Testis (tissue), 2 donors: ENCODE measurements at regions not wholly inside any gene's neighbourhood (a gene's known extent, or its start where the extent isn't known, plus 50 kb on each side); places are given as distances from the start of the nearest gene placed in this dataset.

Experiments
- DNase-seq: peaks from one replicate; pipeline ENCODE4 v3.0.0-alpha.2; 2019
- H3K27ac ChIP-seq, 2 donors: fragments of 200-600 bp; sonication (generic); one replicate each; pipeline ENCODE4 v1.5.1; 2019
- H3K27me3 ChIP-seq: fragments of 200-600 bp; sonication (generic); one replicate; pipeline ENCODE4 v1.5.1; 2019
- H3K36me3 ChIP-seq: fragments of 200-600 bp; sonication (generic); one replicate; pipeline ENCODE4 v1.5.1; 2017; ENCODE audit warnings: low read depth; ENCODE audit errors: missing control alignments
- H3K4me1 ChIP-seq: fragments of 200-600 bp; sonication (generic); one replicate; pipeline ENCODE4 v1.5.1; 2019
- H3K4me3 ChIP-seq, 2 donors: fragments of 200-600 bp; sonication (generic); one replicate each; pipeline ENCODE4 v1.5.1; 2017 to 2019
- H3K9me3 ChIP-seq: fragments of 200-600 bp; sonication (generic); one replicate; pipeline ENCODE4 v1.5.1; 2017
- POLR2A ChIP-seq: fragments of 450-650 bp; IDR thresholded peaks from one replicate; pipeline ENCODE4 v1.6.1; 2017; ENCODE audit warnings: antibody characterized with exemption, mild to moderate bottlenecking, moderate library complexity
- WGBS, 2 donors: methylation state at CpG; one replicate each; pipeline ENCODE4 v1.1.5; 2018; 5-methylcytosine and 5-hydroxymethylcytosine counted together
- intact Hi-C: fragments of 100-400 bp; cut with DNase I; formaldehyde crosslinking; loops from one replicate; pipeline ENCODE4 v1.15.1; 2023; ENCODE audit warnings: low total_unique reads
- TF ChIP-seq, protein P1 (sequence below), 3 experiments: fragments of 450-650 bp in 2 of 3; fragments of 200-600 bp in 1 of 3; sonication (generic) in 1 of 3; IDR thresholded peaks; one replicate each; pipeline ENCODE4 v1.5.1; 2016 to 2019; ENCODE audit warnings: antibody characterized with exemption in 3 of 3, mild to moderate bottlenecking in 2 of 3, moderate library complexity in 1 of 3

DNA sequence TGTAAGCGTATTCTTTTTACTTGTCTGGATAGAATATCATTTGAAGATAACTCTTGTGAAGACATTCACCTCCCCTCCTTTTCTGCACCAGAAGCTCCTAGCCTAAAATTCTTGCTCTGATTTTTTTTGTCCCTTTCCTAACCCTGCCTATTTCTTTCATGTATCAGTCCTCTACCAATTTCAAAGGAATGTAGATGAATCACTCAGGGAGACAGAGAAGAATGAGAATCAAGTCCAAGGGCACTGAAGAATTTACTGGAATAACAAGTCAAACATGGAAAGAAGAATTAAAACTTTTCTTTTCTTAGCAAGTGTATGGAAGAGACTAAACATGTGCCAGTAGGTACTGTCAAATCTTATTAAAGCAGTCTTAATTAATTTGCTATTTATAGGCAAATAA is 618.7 kb downstream of the DNAH5 start:
- WGBS, 2 donors, result 33 to 36% methylated on average over 1 of the region's 1 CpG
- no peak for DNase-seq
- Histone ChIP-seq H3K27ac (no peak overlapping the region), H3K4me3 (no peak overlapping the region), H3K36me3 (no peaks in the 10 kb centered on the region), H3K9me3 (no peaks in the 10 kb centered on the region), H3K4me1 (no peaks in the 10 kb centered on the region), H3K27me3 (no peaks in the 10 kb centered on the region)
- intact Hi-C loops, result no loop called here
- TF ChIP-seq, protein P1, sequence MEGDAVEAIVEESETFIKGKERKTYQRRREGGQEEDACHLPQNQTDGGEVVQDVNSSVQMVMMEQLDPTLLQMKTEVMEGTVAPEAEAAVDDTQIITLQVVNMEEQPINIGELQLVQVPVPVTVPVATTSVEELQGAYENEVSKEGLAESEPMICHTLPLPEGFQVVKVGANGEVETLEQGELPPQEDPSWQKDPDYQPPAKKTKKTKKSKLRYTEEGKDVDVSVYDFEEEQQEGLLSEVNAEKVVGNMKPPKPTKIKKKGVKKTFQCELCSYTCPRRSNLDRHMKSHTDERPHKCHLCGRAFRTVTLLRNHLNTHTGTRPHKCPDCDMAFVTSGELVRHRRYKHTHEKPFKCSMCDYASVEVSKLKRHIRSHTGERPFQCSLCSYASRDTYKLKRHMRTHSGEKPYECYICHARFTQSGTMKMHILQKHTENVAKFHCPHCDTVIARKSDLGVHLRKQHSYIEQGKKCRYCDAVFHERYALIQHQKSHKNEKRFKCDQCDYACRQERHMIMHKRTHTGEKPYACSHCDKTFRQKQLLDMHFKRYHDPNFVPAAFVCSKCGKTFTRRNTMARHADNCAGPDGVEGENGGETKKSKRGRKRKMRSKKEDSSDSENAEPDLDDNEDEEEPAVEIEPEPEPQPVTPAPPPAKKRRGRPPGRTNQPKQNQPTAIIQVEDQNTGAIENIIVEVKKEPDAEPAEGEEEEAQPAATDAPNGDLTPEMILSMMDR (IDR thresholded peaks at IDR 0.05), result no peak
- TF ChIP-seq POLR2A, result no peak

DNA sequence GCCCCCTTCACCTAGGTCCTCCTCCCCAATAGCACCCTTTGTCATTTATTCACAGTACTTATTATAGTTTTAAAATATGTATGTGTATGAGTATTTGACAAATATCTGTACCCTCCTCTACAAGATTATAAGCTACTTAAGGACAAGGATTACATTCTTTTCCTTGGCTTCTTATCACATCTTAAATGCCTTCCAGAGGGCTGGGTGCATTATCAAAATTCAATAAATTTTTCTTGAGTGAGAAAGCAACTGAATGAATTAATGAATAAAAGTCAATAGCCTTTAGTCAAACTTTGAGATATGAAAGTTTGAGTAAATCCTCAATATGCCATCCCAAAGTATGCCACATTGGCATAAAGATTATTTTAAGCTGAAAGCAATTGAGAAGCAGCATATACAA is 621.7 kb downstream of the DNAH5 start:
- Histone ChIP-seq H3K4me1 (no peaks in the 10 kb centered on the region), H3K9me3 (no peaks in the 10 kb centered on the region), H3K4me3 (no peak overlapping the region), H3K27me3 (no peaks in the 10 kb centered on the region), H3K36me3 (no peaks in the 10 kb centered on the region), H3K27ac (no peak overlapping the region)
- TF ChIP-seq, protein P1 (IDR thresholded peaks at IDR 0.05), result no peak
- TF ChIP-seq POLR2A, result no peak
- intact Hi-C loops, result no loop called here
- no peak for DNase-seq

DNA sequence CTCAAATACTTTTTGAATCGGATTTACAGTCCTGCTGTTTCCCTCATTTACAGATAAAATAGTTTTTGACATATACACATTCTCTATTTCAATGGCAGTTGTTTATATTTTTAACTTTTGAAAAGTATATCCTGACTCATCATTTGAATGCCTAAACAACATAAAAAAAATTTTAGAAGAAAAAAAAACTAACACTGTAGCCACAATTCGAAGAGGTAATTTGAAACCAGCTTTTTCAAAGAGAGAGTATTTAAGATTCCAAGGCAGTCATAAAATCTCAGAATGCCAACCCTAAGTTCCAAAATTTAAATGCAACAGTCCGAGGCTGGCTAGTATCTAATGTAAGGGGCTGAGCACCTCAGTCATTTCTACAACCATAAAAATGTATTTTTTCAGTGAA is 626.8 kb downstream of the DNAH5 start:
- no peak overlapping the region for H3K27ac ChIP-seq
- no peak overlapping the region for H3K4me3 ChIP-seq
- TF ChIP-seq, protein P1 (IDR thresholded peaks at IDR 0.05), result no peak
- no peaks in the 10 kb centered on the region for H3K4me1 ChIP-seq
- H3K9me3 ChIP-seq, result no peaks in the 10 kb centered on the region
- DNase-seq, result no peak
- no peaks in the 10 kb centered on the region for H3K36me3 ChIP-seq
- WGBS, 2 donors, result 58 to 75% methylated on average over 3 of the region's 3 CpGs
- intact Hi-C loops, result no loop called here
- H3K27me3 ChIP-seq, result no peaks in the 10 kb centered on the region

DNA sequence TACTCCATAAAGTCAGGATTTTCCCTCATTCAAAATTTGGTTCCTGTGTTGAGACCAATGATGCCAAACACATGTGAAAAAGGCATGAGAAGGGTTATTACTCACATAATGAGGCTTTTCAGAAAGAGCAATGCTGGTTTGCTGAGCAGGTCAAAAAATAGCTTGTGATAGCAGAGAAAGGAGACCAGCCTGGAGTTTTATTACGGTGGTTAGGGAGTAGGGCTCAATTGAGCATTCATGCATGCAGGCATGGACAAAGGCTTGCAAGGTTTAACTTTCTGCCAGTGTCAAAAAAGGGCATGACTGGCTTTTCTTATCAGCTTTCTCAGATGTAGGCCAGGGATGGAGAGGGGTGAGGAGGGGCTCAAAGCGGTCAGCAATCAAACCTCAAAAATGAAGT is 628.3 kb downstream of the DNAH5 start:
- Histone ChIP-seq H3K4me3 (no peak overlapping the region), H3K36me3 (no peaks in the 10 kb centered on the region), H3K27ac (no peak overlapping the region), H3K9me3 (no peaks in the 10 kb centered on the region), H3K27me3 (no peaks in the 10 kb centered on the region), H3K4me1 (no peaks in the 10 kb centered on the region)
- WGBS, 2 donors, result 70 to 72% methylated on average over 2 of the region's 2 CpGs
- intact Hi-C loops, result no loop called here
- no peak for DNase-seq
- no peak for TF ChIP-seq POLR2A
- TF ChIP-seq, protein P1 (IDR thresholded peaks at IDR 0.05), result no peak

DNA sequence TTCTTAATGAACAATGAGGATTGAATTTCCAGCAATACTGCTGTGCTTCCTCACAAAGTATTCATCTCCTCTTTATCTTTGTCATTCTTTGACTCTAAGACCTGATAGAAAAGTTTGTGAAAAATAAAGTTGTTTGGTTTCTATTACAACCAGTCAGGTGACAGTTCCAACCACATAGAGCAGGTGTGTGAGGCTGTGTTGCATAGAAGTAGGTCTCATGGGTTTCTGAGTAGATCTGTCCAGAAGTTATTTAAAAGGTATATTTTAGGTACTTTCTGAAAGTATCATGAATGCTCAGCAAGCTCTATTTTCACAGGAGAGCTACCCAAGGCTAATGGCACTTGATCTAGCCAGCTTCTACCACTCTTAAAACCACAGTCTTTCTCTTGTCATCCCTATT is 637.0 kb downstream of the DNAH5 start:
- DNase-seq, result no peak
- no peaks in the 10 kb centered on the region for H3K9me3 ChIP-seq
- no peak overlapping the region for H3K27ac ChIP-seq
- H3K27me3 ChIP-seq, result no peaks in the 10 kb centered on the region
- H3K4me3 ChIP-seq, result no peak overlapping the region
- H3K36me3 ChIP-seq, result no peaks in the 10 kb centered on the region
- H3K4me1 ChIP-seq, result no peaks in the 10 kb centered on the region
- intact Hi-C loops, result no loop called here
- no peak for TF ChIP-seq POLR2A
- TF ChIP-seq, protein P1 (IDR thresholded peaks at IDR 0.05), result no peak
